ENCODE measurements at regions not wholly inside any gene's neighbourhood (a gene's known extent, or its start where the extent isn't known, plus 50 kb on each side); places are given as distances from the start of the nearest gene placed in this dataset.

DNA sequence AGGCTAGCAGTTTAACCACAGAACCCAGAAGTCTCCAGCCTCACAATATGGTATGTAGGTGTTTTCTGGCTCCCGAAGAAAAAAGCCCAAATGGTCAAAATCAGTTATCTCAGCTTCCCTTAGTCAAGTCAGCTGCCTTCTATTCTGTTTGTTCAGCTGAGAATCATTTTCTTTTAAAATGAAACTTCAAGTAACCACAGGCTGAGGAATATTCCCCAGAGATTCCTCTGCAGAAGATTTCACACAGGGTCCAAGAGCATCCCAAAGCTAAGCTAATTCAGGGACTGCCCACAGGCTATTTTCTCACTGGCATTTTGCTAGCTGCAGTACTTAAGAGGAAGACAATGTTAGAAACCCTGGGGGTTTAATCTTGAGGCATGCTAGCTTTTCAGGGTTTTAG, 977.0 kb upstream of the CHORDC1 start:
- DNase-seq: no peak

DNA sequence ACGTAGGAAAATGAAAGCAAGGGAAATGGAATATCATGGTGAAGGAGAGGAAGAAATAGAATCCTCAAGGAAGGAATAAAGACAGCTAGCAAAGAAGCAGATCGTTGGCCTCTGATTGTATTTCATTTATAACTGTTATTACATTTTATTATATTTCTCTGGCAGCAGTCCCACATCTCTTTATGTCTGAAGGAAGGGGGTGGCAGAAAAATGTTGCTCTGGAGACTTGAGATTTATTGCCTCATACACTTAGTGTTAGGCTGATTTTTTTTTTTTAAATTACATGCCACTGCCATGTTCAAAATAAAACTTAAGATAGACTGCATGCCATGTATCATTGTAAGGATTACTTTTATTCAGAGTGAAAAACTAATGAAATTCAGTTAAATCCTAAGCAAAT, 971.7 kb upstream of the CHORDC1 start:
- DNase-seq: no peak

- no peak for DNase-seq
Measured at GRCh38 chr11:91188484-91188883, 965.6 kb upstream of the CHORDC1 start.

DNA sequence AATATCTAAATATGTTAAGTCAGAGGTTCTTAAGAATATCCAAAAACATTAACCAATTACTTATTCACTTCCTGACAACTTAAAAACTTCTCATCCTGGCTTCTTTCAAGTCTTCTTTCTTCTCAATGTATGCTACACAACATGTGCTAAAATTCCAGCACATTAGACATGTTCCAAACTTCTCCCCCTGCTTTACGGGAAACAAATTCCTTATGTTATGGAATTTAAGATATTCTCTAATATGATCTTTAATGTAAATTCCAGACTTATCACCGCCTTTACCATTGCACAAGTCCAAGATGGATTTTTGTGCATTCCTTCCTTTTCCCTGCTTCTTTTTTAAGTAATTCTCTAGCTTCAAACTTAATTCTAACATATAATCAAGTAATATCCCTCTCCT, 964.5 kb upstream of the CHORDC1 start:
- no peak for DNase-seq

DNA sequence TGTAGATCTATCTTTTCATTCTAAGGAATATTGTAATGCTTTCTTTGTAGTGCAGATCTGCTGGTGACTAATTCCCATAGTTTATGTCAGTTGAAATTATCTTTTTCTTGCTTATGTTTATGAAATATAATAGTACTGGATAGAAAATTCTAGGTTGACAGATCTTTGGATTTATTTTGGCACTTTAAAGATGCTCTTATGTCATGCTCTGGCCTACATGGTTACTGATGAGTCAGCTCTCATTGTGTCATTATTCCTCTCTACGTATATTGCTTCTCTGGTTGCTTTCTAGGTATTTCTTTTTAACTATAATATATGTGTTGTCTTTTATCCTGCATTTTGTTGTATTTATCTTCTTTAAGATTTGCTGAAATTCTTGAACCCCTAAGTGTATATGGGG, 955.5 kb upstream of the CHORDC1 start:
- no peak for DNase-seq

- no peak for DNase-seq
Measured at GRCh38 chr11:91174734-91175133, 951.9 kb upstream of the CHORDC1 start.

DNA sequence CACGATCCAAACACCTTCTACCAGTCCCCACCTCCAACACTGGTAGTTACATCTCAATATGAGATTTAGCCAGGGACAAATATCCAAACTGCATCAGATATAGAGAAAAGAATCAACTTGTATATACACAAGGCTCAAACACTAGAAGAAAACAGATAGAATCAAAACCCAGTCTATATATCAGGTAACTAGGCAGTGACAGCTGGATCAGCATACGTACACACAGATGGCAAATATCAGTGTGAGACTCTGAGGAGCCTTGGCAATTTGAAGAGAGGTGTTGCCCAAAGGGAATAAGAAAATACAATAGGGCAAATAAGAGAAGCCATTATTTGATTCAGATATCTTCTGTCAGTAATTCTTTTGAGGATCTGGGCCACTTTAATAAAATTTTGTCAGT, 951.3 kb upstream of the CHORDC1 start:
- DNase-seq: no peak

- DNase-seq: no peak
Measured at GRCh38 chr11:91173701-91174100, 950.9 kb upstream of the CHORDC1 start.

DNA sequence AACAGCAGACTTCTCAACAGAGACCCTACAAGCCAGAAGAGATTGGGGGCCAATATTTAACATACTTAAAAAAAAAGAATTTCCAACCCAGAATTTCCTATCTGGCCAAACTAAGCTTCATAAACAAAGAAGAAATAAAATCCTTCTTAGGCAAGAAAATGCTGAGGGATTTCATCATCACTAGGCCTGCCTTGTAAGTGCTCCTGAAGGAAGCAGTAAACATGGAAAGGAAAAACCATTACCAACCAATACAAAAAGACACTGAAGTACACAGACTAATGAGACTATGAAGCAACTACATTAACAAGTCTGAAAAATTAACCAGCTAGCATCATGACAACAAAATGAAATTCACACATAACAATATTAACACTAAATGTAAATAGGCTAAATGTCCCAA, 947.9 kb upstream of the CHORDC1 start:
- DNase-seq: no peak

- DNase-seq: no peak
Measured at GRCh38 chr11:91164452-91164822, 941.6 kb upstream of the CHORDC1 start.

DNA sequence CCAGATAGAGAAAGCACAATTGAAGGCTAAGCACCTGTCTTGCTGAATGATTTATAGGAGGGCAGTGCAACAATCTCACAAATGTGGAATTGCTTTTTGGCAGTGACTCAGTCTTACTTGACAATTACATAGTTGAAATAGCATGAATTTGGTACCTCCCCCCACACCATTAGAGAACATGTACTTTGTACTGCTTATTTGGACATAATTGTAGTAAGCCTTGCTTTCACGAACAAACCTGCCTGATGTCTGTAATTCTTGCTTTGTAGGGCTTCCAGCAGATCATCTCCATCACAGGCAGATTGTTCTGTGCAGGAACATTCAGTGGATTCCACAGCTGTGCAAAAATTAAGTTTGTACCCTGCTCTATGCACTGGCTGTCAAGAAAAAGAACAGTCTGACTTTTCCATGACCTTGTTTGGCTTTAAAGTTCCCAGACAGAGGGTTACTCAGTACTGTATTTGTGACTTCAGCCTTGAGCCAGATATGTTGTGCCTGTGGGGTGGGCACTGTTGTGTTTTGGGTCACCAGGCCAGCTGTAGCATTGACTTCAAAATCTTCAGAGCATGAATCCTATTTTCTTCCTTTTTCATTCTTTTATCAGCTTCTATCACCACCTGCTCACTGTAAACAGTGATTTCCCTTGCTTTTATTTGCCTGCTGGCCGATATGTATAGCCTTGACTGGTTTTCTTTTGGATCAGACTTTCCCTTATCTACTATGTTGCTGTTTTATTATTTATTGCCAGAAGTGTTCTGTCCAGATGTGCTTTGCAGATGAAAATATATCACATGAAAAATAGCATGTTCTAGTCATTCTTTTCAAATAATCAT, 941.0 kb upstream of the CHORDC1 start:
- no peak for DNase-seq

GRCh38 chr11:91160661-91161060, 937.8 kb upstream of the CHORDC1 start:
- no peak for DNase-seq

- DNase-seq: no peak
Measured at GRCh38 chr11:91158891-91159537, 936.2 kb upstream of the CHORDC1 start.

DNA sequence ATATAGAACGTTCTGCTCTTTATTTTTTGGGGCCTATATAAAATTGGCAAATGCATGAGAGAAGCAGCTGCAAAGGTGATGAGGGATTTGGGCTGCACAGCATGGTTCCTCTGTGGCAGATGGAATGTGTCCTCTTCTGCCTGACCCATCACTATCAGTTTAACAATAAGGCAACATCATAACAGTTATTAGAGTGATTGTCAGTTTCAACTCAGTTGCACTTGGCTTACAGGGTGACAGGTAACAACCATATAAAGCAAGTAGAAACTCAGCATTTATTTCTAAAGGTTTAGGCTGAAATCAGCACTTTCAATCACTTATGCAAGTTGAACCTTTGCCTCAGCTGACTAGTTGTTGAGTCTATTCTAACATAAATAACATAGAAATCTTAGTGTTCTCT, 935.4 kb upstream of the CHORDC1 start:
- no peak for DNase-seq

- no peak for DNase-seq
Measured at GRCh38 chr11:91156041-91156440, 933.2 kb upstream of the CHORDC1 start.

GRCh38 chr11:91147885-91148284, 925.0 kb upstream of the CHORDC1 start:
- DNase-seq: no peak

DNA sequence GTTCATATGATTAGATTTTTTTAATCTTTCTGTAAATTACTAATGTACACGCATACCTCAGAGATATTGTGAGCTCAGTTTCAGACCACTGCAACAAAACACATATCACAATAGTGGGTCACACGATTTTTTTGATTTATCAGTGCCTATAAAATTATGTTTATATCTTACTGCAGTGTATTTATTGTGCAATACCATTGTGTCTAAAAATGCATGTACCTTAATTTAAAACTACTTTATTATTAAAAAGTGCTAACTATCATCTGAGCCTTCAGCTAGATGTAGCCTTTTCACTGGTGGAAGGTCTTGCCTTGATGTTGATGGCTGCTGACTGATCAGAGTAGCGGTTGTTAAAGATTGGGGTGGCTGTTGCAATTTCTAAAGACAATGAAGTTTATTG, 918.8 kb upstream of the CHORDC1 start:
- no peak for DNase-seq

DNA sequence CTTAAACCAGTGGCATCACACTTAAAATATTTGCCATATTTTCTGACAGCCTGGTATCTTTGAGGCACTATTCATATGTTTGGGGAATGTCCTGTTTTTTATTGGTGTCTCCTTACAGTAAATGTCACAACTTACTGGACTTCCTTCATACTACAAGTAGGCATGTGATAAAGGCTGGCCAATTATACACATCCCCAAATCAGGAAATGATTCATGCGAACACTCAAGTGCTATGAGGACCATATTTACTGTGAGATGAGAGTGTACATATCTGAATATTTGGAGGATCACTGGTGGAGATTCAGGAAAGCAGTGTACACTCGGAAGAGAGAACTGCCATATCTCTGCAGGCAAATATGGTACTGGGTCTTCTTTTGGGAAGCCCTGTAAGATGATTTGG, 913.8 kb upstream of the CHORDC1 start:
- DNase-seq: no peak

DNA sequence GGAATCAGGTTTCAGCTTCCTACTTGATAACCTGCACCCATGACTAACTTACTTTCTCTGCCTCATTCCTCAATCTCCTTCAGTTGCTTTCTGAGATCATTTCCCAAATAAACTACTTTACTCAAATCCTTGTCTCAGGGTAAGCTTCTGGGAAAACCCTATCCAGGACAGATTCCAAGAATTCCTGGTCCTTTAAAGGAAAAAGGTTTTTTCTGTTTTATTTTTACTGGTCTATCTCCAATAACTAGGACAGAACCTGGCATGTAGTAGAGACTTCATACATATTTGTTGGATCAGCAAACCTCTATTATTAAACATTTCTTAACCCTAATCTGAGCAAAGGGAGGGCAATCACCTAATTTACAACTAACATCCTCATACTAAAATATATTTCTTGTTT, 910.5 kb upstream of the CHORDC1 start:
- no peak for DNase-seq

- no peak for DNase-seq
Measured at GRCh38 chr11:91129596-91129995, 906.7 kb upstream of the CHORDC1 start.

GRCh38 chr11:91124363-91124762, 901.5 kb upstream of the CHORDC1 start:
- DNase-seq: no peak

DNA sequence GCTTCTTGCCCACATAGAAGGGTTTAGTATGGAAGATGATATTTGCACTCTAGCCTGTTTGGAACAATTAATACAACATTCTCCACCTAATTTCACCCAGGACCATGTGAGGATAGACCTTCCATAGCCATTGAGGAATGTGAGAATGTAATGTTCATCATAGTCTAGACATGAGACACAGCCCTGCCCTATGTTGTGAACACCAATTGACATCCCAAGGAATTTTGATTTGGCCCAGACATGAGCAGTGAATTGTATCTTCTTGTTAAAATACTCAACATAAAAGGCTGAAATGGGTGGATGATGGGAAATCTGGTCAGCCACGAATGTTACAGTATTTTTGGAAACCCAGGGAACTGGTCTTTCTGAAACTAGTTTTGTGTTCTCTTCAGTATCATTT, 892.3 kb upstream of the CHORDC1 start:
- DNase-seq: no peak

GRCh38 chr11:91104237-91104636, 881.4 kb upstream of the CHORDC1 start:
- no peak for DNase-seq

DNA sequence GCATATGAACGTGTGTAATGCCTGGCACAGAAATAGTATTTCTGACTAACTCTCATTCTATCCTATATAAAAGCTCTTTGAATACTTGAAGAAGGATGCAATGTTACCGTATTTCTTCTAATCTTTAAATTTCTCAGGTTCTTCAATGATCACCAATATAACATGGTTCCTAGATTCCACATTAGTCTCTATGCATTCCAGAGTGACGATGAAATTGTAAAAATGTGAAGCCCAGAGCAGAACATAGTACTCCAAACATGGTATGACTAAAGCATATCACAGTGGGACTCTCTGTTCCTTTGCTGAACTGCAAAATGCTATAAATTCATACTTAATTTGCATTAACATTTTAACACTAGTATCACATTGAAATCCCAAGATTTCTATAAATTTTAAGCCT, 877.6 kb upstream of the CHORDC1 start:
- DNase-seq: no peak

- DNase-seq: no peak
Measured at GRCh38 chr11:91097083-91097482, 874.2 kb upstream of the CHORDC1 start.

All from midbrain (tissue), 1 donor.